SK-N-SH treated with all-trans-retinoic acid at 6 μM for 48 hours (cell line): ENCODE measurements at regions not wholly inside any gene's neighbourhood (a gene's known extent, or its start where the extent isn't known, plus 50 kb on each side); places are given as distances from the start of the nearest gene placed in this dataset.

Experiments used
- OSR1 ChIP-seq: fragments of 250-450 bp; sonication (Bioruptor Pico); IDR thresholded peaks from 2 replicates; pipeline ENCODE4 v1.8.0; 2022; ENCODE audit warnings: moderate library complexity, mild to moderate bottlenecking, inconsistent platforms
- PATZ1 ChIP-seq: fragments of 250-450 bp; sonication (Bioruptor Pico); IDR thresholded peaks from 2 replicates; pipeline ENCODE4 v1.8.0; 2020; ENCODE audit warnings: mild to moderate bottlenecking, moderate library complexity, borderline replicate concordance
- PPARA ChIP-seq: fragments of 250-450 bp; sonication (Bioruptor Pico); IDR thresholded peaks from 2 replicates; pipeline ENCODE4 v1.5.0; 2020; ENCODE audit warnings: mild to moderate bottlenecking, borderline replicate concordance
- ZNF8 ChIP-seq: fragments of 450-650 bp; formaldehyde crosslinking; IDR thresholded peaks from 2 replicates; pipeline ENCODE4 v1.5.0; 2020; ENCODE audit warnings: mild to moderate bottlenecking, moderate library complexity

GRCh38 chr10:78428579-78428978, 394.9 kb downstream of the RPS24 start:
- TF ChIP-seq PPARA (no peak), PATZ1 (CRISPR knock-in tag) (no peak), ZNF8 (CRISPR knock-in tag) (no peak), OSR1 (CRISPR knock-in tag) (no peak)
